Activated CD4-positive, alpha-beta T cell treated with anti-CD3 and anti-CD28 coated beads, Interleukin-2, amount 50 U/mL, for 48 hours (primary cell): ENCODE measurements at regions not wholly inside any gene's neighbourhood (a gene's known extent, or its start where the extent isn't known, plus 50 kb on each side); places are given as distances from the start of the nearest gene placed in this dataset.
"Not testable (repeated sequence)": the region's sequence is repeated elsewhere in the genome, so short reads cannot be mapped to it uniquely, and the experiment has no call there.

Experiments used
- DNase-seq, 2 experiments: peaks; one replicate each; pipeline ENCODE4 v3.0.0-alpha.2; 2020

DNA sequence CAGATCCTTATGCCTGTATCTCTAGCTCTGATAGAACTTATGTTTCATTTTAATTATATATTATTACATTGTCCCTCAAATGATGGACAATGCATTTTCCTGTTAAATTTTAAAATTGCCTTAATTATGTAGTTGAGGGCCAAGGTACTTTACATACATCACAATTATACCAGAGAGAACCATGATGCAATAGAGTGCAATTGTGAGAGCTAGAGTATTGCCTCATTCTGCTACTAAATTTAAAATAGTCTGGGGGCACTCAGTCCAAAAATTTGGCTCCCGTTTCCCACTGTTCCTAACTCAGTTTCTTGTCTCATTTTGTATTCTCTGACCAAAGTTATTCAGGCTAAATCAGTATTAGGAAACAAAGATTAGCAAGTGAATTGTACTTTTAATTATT, 378.5 kb upstream of the ZFP42 start:
- DNase-seq: no peak

DNA sequence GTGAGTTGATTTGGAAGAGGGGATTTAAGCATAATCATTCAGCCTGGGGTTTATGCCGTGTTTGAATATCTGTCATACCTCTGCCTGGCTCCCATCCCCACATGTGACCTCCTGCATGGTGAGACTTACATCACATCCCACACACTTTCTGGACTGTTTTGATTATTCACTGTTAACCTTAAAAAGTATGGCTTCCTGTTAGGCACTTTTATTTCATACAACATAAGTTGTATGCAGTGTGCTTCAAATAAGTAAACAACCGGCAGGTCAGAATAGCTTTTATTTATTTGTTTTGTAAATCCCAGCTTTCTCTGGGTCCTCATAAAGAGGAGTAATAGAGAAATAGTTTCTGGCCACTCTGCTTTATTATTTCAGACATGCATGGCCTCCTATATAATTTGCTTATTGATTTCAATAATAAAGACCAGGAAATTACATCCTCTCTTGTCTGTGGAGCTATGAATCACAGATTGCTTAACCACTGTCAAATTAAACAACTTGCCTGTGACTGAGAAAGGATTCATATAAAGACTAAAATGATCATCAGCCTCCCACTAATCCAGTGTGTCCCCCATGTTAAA, 376.8 kb upstream of the ZFP42 start:
- no peak for DNase-seq

DNA sequence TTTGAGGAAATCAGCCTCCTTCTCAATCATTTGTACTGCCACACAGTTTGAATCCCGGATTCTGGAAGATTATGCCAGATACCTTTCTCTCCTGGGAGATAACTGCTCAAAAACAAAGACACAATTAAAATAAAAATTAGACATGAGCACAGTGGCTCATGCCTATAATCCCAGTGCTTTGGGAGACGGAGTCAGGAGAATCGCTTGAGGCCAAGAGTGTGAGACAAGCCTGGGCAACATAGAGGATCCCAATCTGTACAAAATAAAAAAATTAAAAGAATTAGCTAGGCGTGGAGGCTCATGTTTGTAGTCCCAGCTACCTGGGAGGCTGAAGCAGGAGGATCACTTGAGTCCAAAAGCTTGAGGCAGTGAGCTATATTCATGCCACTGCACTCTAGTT, 376.3 kb upstream of the ZFP42 start:
- no peak for DNase-seq

DNA sequence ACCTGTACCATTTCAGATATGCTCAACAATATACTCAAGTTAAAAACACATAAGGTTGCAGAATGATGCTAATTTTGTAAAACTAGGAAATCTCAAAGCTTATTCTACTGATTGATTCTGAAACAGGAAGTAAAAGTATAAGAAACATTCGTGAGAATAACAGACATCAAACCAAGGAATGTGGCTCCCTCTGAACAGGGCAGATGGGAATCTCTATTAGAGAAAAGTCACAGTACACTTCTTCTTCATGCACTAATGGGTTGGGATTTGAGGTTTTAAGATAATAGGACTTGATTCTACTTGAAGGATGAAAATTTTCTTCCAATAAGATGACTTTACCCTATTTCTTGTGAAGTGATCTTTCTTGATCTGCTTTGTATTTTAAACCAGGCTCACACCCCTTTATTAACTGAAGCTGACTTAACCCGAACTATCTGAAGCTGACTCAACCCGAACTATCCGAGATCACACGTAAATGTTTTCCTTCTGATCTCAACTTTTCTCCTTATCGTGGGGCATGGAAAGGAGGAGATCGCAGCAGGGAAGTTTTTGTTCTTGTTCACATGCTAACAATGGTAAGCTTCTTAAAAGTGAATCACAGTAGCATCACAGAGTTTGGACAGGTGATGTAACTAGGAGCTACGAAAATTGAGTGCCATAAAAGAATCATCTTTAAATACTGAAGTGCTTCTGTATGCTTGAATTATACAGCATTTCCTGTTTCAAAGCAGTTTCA, 363.1 kb upstream of the ZFP42 start:
- no peak for DNase-seq

DNA sequence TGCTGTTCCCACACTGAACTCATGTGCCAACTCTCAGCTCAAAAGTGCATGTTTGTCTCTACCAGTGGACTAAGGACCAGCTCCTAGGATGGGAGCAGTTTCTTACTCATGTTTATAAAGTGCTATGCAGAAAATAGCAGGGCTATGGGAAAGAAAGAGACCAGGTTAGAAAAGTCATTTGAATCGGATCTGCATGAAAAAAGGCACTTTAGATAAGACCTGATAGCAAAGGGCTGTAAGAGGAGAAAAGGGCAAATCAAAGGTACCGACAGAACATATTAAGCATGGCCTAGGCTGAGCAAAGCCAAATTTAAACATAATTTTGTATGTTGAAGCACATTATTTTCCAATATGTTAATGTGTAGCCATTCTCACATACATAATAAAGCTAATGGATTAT, 362.3 kb upstream of the ZFP42 start:
- no peak for DNase-seq

DNA sequence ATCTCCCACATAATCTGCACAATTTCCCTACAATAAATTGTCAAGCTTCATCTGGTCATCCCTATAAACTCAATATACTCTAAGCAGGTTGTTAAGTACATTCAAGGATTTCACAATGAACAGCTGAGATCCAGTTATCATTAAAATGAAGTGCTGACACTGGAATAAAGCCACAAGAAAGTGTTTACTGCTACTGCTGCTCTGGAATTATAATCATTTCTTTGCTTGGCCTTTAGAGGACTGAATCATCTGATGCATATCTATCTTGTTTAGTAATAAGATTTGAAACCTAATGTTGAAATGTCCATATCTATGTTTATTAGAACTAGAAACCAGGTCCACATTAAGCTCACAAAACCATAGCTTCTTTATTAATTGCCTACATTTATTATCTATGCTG, 338.6 kb upstream of the ZFP42 start:
- no peak for DNase-seq

DNA sequence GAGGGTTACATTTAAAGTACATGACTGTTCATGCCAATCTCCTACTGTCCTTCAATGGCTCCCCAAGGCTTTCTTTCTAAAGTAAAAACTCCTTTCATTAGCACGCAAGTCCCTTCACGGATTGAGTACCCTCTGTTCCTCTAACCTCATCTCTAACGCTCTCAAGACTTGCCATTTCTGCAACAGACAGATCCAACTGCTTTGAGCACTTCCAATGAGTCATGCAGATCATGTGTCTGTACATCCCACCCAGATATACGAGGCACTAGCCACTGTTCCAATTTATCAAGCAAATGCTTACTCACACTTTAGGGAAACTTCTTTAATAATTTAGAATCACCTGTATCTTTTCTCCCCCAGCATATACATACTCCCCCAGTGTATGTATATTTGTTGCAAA, 332.5 kb upstream of the ZFP42 start:
- DNase-seq: no peak

DNA sequence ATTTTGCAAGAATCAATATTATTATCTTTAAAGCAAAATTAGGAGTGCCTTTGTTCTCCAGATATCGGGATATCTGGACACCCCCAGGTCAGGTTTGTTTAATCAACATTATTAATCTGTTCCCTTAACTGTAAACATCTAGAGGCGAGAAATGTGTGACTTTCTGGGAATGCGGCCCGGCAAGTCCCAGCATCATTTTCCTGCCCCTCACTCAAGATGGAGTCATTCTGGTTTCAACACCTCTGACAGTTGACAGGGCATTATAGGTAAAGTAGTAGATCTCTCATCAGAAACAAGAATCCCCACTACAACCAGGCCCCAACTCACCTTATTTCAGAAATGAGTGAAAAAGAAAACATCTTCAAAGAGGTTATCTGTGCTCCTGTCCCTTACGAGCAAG, 331.6 kb upstream of the ZFP42 start:
- DNase-seq: no peak

DNA sequence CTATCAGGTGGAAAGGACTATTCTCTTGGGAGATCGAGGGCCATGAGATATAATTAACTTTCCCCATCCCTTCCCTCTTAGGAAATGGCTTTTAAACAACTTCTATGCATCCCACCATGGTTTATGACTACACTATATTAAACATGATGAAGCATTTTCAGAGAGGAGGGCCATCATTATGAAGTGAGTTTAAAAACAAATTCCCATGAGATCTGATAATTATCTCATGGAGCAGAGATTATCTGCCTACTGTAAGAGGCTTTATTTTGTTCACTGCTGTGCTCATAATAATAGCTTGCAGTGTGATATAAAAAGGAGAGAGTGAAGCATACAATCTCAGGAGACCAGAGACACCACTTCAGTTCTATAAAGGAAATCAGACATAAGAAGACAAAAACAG, 330.5 kb upstream of the ZFP42 start:
- no peak for DNase-seq

DNA sequence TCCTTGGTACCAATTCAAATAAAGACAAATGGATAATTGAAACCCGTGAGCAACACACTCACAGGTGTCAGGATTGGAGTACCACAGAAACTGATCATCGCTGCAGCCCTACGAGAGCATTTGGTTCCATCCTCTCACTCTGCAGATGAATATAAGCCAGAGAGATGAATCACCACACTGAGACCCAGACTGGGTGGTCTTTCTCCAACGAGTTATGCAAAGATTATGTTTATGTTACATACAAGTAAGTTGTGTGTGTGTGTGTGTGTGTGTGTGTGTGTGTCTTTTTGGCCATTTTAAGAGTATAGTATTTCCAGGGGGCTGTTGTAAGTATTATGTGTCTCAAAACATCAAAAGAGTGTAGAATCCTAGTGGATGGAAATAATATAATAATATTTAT, 329.5 kb upstream of the ZFP42 start:
- no peak for DNase-seq

DNA sequence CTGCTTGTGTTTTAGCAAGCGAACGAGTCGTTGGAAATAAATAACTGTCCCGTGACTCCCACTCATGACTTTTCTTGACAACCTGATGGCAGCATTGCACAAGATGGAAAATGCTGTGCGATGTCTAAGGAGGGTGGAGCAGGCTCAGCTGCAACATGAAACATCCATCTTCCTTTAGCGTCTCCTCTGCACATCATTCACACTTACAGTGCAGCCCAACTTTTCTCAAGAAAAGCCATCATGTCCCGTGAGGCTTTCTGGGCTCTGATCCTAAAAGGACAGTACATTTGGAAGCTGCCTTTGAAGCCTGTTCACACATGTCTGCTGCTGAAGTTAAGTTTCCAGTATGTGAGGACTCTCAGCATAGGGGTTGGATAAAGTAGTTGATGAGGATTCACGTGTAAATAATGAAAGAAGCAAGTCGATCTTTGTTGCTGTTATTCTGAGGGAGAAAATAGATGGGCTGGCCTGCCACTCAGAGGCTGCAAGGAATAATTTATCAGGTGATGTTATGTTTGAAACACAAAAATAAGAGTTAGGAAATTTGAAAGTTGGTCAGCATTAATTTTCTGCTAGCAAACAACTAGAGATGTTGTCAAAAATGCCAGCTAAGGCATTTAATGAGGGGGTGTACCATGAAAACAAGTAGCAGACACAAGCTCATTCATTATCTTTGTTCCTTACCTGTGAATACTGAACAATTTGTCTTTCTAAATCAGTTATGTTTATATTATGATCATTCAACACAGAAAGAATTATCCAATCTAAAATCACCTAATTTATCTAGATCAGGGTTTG, 328.7 kb upstream of the ZFP42 start:
- DNase-seq: no peak

DNA sequence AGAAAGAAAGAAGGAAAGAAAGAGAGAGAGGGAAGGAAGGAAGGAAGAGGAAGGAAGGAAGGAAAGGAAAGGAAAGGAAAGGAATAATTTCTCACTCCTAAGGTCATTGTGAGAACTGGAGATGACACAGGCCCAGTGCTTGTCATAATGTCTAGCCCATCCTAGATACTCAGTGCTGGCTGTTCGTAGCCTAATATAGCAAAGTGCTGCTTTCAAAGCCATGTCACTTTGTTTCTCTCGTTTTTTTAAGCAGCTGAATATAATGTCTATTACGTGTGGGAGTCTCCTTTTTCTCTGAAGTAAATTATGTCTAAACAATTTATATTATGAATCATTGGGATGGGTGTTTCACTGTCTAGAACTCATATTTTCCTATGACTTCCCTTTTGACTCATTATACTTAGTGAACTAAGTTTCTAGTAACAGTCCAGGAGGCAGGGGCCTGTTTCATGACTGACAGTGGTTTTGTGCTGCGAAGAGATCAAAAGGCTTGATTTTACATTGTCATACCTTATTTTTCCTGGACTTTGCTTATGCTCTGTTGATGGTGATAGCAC, 327.0 kb upstream of the ZFP42 start:
- DNase-seq: no peak

DNA sequence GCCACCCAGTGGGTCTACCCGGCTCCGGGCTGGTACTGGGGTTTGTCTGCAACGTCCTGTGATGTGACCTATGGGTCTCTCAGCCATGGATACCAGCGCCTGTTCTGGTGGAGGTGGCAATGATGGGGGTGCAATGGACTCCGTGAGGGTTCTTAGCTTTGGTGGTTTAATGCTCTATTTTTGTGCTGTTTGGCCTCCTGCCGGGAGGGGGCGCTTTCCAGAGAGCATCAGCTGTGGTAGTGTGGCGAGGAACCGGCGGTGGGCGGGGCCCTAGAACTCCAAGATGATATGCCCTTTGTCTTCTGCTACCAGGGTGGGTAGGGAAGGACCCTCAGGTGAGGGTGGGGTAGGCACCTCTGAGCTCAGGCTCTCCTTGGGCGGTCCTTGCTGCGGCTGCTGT, 324.1 kb upstream of the ZFP42 start:
- DNase-seq: not testable (repeated sequence)

DNA sequence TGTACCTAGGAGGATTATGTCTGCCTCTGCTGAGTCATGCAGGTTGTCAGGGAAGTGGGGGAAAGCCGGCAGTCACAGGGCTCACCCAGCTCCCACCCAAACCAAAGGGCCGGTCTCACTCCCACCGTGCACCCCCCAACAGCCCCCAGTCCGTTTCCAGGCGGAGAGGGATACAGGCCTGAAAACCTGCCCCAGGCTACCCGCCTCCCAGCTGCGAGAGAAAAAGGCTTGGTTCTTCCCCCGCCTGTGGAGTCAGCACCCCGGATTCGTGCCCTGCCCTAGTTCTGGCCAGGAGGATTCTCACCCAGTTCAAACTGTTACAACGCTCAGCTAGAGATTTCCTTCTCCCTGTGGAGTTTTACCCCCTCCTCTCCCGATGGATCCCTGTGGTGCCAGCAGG, 323.6 kb upstream of the ZFP42 start:
- not testable (repeated sequence) for DNase-seq

DNA sequence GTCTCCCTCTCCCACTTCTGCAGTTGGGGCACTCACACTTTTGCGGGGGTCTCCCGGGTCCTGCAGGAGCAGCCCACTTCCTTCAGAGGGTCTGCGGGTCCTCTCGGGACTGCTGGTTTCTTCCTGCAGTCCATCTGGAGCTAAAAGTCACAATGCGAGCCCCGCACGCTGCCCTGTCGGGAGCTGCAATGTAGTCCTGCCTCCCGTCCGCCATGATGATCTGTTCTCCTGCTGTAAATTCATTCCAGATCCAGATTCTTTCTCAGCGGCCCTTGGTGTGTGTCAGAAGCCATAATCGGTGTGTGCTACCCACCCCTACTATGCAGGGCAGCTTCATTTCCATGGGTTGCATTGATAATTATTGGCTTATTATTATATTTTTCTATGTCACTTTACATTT, 323.0 kb upstream of the ZFP42 start:
- DNase-seq: not testable (repeated sequence)

DNA sequence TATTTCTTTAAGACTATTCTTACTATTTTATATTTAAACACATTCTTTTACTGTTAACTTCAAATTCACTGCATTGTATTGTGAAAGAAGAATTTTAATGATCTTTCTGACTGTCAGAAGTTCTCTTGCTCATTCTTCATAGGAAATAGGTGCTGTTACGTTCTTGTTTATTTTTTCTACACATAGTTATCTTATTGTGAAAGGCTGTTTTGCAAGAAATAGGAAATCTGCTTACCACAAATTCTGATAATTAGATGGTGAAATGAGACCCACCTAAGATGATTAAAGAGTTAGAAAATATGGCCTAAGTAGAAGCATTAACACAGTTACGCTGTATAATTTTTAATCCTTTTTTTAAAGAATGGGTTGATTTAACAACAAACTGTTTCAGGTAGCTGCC, 316.1 kb upstream of the ZFP42 start:
- no peak for DNase-seq

DNA sequence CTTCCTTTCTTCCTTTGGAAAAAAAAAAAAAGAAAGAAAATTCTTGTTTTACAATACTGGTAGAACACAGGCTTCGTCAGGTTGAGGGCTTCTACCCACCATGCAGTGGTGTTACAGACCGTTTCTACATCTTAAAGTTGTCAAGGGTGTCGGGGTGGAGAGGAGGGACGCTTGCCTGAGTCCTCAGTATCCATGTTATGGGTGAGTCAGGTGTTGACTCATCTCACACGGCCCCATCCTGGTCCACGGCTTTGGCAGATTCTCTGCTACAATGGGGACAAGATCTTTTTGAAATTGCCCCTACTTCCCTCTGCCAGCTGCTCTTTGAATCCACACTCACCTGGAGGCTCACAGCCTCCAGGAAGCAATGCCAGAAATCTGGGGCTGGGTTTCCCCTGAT, 310.3 kb upstream of the ZFP42 start:
- DNase-seq: no peak

DNA sequence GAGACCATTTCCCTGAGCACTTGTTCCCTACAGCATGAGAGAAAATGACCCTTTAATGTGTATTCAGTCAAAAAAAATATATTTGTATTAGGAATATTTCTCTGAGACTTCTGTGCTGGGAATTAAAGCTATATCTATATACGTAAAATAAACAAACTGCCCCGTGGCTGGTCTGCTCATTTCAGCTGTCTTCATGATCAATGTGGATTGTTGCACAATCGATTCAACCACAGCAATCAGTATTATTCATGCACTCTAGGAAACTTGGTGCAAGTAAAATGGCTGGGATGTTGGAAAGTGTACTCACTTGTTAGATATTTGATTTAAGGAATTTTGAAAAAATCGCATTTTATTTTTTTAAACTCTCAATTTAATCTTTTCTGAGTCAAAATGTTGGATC, 307.9 kb upstream of the ZFP42 start:
- DNase-seq: no peak

DNA sequence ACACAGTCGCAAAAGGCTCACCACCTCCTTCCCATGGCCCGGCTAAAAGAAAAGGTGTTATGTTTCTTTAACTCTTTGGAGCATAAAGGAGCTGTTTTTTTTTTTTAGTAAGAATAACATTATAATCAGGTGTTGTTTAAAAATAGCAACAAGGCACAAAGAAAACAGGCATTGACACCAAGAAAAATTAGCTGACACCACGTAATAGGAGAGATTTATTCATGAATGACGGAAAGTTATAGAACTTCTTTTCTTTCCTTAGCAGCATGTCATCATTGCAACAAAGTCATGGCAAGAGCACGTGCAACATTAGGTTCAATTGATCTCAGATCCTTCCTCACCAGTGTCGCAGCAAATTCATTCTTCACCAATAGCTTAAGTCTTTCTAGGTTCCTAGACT, 302.9 kb upstream of the ZFP42 start:
- no peak for DNase-seq

DNA sequence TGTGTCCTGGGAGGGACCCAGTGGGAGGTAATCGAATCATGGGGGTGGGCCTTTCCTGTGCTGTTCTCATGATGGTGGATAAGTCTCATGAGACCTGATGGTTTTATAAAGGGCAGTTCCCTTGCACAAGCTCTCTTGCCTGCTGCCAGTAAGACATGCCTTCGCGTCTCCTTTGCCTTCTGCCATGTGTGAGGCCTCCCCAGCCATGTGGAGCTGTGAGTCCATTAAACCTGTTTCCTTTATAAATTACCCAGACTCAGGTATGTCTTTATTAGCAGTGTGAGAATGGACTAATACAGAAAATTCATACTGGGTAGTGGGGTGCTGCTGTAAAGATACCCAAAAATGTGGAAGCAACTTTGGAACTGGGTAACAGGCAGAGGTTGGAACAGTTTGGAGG, 300.0 kb upstream of the ZFP42 start:
- not testable (repeated sequence) for DNase-seq

DNA sequence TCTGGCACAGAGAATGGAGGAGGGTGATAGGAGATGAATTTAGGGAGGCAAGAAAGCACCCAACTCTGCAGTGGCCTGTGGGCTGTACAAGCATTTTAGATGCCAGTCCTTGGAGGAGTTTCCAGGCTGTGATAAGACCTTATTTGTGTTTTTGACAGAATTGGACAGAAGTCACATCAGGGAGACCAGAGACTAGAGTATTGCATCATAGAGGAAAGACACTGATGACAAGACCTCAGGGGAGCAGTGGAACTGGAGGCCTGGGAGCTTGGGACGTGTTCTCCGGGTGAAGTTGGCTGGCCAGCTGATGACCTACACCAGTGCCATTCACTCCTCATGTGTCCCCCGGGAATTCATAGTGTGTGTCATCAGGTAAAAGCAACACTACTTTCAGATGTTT, 284.0 kb upstream of the ZFP42 start:
- no peak for DNase-seq

DNA sequence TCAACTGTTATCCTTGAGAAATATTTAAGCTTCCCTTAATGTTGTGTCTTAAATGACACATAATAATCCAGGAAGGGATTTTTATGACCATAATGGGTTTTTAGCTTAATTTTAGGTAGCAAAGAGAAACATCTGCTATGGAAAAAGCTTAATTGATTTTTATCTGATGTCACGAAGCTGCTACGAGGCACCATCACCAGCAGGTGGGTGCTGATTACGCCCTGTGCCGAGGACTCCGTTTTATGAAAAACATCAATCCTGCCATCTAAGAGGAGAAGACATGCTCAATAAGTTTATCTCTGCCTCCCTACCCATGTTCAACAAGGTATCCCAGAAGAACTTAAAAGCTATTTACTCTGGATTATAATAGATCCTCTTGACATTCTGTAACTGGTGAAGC, 280.6 kb upstream of the ZFP42 start:
- no peak for DNase-seq

DNA sequence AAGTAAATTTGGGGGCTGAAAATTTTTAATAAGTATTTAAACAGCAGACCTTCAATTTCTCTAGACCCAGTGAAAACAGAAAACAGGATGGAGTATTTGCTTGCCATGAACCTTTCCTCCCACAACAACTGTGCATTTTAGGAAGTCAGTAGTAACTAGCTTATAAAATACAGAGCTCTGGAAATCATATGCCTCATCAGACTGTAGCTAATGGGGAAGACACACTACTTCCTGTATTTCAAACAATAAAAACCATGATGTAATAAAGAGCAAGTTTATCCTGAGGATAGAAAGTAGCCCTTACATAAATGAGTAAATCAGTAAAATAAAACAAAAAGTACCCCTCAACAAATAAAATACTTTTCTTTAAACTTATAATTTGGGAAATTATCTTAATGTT, 280.1 kb upstream of the ZFP42 start:
- no peak for DNase-seq

DNA sequence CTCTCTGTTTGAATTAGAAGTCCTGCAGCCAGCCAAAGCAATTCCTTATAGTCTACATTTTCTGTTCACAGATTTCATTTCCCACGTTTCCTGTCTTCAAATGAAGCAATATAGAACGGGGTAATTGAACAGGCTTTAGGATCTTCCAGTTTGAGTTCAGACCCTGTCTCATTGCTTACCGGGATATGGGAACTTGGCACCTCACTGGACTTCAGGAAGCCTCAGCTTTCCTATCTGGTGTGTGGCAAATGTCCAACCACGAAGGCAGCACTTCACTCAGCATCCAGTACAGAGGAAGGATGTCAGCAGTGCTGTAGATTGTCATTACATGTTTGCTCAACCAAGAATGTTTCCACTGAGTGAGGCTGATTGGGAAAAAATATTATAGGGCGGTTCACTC, 271.1 kb upstream of the ZFP42 start:
- no peak for DNase-seq
